Mucosa of gallbladder (tissue), 1 donor: ENCODE measurements at regions not wholly inside any gene's neighbourhood (a gene's known extent, or its start where the extent isn't known, plus 50 kb on each side); places are given as distances from the start of the nearest gene placed in this dataset.
"Not testable (repeated sequence)": the region's sequence is repeated elsewhere in the genome, so short reads cannot be mapped to it uniquely, and the experiment has no call there.

Experiments
- DNase-seq: peaks from one replicate; pipeline ENCODE4 v3.0.0-alpha.2; 2020; ENCODE audit warnings: low spot score
- donor health status: DM: no; HTN: no; CAD: no.

DNA sequence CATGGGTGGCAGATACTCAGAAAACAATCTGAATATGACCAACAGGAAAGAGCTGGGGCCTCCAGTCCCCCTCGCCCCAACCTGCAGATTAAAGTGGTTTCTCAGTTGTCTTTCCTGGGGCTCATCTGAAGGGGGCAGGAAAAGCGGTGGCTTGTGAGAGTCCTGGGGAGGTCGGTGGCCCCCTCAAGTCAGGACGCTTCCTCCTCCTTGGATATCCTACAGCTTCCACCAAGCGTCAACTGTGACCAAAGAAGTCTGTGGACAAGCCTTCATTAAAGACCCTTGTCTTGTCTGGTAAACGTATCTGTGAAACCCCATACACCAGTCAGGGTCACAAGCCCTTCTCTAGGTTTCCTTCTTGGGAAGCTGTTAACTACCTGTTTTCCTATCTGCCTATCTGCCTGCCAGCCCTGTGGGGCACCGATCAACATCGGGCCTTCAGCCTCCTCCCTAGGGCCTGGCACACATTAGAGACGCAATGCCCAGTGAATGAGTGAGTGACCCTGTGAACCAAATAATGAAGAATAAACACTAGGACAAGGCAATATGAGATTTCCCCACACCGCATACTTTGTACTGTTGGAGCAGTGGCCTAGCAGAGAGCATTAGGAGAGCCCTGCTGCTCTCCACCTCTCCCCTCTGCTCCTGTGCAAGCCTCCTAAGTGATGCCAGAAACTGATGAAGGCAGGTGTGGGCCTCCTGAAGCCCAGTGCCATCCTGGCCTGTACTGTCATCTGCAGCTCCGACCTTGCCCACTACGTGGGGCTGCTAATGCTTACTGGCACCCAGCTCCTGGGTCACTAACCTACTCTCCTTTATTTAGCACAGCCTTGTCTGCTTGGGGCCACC, 1317.8 kb downstream of the UQCRFS1 start:
- DNase-seq: no peak

- DNase-seq: no peak
Observed at GRCh38 chr19:27892500-27892899, 1320.5 kb downstream of the UQCRFS1 start.

DNA sequence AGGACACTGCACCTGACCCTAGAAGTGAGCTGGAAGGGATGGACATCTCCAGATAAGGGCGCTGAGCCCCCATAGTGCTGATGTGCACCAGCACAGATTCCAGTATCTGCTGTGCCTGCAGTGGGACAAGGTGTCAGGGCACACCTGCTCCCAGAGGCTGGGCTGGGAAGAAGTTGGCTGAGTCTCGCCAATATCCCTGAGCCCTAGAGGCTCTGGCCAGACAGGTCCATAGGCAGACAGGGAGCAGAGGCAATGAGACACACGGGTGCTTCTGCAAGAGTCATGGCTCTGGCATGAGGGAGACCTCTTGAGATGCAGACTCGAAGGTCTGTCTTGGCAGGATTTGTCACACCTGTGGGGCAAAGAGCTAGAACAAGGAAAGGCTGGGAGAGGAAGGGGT, 1321.5 kb downstream of the UQCRFS1 start:
- DNase-seq: no peak

DNA sequence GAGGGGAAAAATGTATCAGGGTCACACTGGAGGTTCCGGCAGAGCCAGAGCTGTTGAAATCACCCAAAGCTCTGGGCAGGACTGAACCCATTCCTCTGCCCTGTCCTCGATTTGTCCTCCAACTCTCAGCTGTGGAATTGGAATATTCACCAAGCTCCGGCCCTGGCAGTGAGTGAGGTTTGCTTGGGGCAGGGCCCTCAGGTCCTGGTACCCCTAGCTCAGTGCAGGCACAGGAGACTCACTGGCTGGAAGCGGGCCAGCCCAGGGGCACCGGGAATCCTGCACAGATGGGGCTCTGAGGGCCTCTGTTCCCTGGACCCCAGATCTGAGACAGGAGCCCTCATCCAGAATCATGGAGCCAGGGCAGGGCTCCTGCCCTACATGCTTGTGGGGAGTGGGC, 1322.3 kb downstream of the UQCRFS1 start:
- DNase-seq: no peak

GRCh38 chr19:27890206-27890605, 1322.7 kb downstream of the UQCRFS1 start:
- no peak for DNase-seq

DNA sequence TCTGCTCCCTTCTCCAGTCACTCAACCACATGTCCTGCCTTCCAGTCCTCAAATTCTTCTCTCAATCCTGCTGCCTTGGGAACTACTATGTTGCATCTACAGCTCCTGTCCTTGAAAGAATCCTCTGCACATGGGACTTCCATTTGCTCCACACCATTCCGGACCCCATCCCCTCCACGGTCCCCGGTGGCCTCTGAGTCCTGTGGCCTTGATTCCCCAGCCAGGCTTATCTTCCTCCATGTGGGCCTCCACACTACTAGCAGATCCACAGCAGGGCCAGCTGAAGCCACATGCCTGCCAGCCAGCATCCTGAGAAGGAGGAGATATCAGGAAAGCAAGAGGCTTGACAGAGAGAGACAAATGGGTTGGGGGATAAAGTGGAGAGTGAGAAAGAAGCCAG, 1323.8 kb downstream of the UQCRFS1 start:
- no peak for DNase-seq

GRCh38 chr19:27887946-27888345, 1325.0 kb downstream of the UQCRFS1 start:
- DNase-seq: no peak

DNA sequence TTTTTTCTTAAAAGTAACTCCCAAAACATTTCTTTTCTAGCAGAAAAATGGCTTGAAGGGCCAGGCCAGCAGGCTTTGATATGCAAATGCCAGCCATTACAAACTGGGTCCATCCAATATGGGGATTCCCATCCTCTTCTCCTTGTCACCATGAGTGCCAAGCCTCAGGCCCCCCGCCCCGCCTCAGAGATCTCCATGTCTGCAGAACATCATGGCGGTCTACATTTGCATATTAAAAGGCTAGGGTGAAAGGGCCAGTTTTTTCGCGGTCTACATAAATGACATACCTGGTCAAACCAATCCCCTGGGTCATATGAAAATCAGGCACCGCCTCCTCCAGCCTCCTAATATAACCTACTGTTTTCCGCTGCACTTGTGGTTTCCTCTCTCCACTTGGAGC, 1327.6 kb downstream of the UQCRFS1 start:
- no peak for DNase-seq

- no peak for DNase-seq
Observed at GRCh38 chr19:27884376-27884775, 1328.6 kb downstream of the UQCRFS1 start.

GRCh38 chr19:27881213-27881612, 1331.7 kb downstream of the UQCRFS1 start:
- no peak for DNase-seq

DNA sequence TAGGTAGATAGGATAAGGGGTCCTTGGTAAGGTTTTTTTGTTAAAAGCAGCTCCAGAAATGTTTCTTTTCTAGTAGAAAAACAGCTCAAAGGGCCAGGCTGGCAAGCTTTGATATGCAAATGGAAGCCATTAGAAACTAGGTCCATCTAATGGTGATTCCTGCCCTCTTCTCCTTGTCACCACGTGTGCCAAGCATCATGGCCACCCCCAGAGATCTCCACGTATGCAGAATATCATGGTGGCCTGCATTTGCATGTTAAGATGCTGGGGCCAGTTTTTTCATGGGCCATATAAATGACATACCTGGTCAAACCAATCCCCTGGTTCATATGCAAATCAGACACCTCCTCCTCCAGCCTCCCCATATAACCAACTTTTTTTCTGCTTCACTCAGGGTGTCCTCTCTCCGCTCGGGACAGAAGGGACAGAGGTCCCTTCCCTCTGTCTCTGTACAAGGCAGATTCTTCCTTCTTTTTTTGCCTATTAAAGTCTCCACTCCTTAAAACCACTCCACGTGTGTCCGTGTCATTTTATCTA, 1335.9 kb downstream of the UQCRFS1 start:
- no peak for DNase-seq

- DNase-seq: no peak
Observed at GRCh38 chr19:27876489-27876888, 1336.5 kb downstream of the UQCRFS1 start.

GRCh38 chr19:27872370-27872769, 1340.6 kb downstream of the UQCRFS1 start:
- DNase-seq: no peak

DNA sequence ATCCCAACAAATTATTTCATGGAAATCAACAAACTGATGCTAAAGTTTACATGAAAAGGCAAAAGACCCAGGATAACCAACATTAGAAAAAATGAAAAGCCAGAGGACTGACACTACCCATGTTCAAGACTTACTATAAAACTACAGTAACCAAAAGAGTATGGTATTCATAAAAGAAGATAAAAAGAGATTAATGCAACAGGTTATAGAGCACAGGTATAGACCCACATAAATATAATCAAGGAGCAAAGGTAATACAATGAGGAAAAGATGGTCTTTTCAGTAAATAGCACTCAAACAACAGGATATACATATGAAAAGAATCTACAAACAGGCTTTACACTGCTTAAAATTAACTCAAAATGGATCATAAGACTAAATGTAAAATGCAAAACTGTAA, 1342.7 kb downstream of the UQCRFS1 start:
- DNase-seq: no peak

DNA sequence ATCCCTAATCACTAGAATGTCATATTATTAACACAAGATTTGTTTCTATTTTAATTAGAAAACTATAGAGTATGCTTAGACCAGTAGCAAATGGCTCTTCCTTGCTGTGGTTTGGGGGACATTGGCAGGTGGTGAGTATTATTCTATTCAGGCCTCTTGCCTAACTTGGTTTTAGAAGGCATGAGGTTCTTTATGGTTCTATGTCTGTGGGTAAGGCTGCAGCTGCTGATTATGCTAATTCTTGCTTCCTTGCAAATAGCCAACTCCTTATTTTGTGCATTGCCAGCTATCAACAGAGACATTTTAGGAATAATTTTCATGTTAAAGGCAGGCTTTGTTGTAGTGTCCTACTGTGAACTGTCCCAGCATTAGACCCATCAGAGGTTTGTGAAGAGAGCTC, 1344.9 kb downstream of the UQCRFS1 start:
- DNase-seq: no peak

GRCh38 chr19:27865927-27866777, 1346.8 kb downstream of the UQCRFS1 start:
- DNase-seq: no peak

DNA sequence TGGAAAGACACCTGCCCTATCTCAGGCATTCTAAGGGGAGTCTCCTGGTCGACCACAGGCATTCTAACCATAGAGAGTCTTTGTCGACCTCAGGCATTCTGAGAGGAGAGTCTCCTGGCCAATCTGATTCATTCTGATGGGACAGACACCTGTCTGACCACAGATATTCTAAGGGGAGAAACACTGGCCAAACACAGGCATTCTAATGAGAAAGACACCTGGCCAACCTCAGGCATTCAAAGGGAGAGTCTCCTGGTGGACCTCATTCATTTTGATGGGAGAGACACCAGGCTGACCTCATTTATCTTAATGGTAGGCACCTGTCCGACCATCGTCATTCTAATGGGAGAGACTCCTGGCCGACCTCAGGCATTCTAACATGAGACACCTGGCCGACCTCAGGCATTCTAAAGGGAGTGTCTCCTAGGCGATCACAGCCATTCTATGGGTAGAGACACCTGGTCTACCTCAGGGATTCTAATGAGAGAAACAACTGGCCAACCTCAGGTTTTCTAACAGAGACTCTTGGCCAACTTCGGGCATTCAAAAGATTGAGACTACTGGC, 1351.5 kb downstream of the UQCRFS1 start:
- no peak for DNase-seq

DNA sequence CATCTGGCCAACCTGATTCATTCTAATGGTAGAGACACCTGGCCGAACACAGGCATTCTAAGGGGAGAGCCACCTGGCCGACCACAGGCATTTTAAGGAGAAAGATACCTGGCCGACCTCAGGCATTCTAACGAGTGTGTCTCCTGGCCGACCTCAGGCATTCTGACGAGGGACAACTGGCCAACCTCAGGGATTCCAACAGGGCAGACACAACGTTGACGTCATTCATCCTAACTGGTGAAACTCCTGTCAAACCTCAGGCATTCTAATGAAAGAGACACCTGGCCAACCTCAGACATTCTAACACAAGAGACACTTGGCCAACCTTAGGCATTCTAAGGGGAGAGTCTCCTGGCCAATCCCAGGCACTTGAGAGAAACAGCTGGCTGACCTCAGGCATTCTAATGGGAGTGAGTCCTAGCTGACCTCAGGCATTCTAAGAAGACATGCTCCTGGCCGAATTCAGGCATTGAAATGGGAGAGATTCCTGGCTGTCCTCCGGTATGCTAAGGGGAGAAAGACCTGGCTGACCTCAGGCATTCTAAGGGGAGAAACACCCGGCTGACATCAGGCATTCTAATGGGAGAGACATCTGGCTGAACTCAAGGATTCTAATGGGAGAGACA, 1352.5 kb downstream of the UQCRFS1 start:
- no peak for DNase-seq

DNA sequence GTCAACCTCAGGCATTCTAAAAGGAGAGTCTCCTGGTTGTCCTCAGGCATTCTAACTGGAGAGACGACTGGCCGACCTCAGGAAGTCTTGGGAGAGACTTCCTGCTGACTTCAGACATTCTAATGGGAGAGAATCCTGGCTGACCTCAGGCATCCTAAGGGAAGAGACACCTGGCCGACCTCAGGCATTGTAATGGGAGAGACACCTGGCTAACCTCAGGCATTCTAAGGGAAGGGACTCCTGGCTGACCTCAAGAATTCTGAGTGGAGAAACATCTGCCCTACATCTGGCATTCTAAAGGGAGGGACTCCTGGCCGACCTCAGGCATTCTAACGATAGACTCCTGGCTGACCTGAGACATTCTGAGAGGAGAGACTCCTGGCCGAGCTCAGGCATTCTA, 1353.3 kb downstream of the UQCRFS1 start:
- no peak for DNase-seq

DNA sequence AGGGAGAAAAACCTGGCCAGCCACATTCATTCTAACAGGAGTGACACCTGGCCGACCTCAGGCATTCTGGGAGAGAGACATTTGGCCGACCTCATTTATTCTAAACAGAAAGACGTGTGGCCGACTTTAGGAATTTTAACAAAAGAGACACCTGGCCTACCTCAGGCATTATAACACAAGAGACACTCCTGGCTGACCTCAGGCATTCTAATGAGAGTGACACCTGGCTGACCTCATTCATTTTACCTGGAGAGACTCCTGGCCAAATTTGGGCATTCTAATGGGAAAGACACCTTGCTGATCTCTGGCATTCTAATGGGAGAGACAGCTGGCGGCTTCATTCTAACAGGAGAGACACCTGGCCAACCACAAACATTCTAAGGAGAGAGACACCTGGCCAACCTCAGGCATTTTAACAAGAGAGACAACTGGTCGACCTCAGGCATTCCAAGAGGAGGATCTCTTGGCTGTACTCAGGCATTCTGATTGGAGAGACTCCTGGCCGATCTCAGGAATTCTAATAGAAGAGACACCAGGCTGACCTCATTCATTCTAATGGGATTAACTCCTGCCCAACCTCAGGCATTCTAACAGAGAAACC, 1353.9 kb downstream of the UQCRFS1 start:
- DNase-seq: no peak

- not testable (repeated sequence) for DNase-seq
Observed at GRCh38 chr19:27852931-27853330, 1360.0 kb downstream of the UQCRFS1 start.
